ENCODE measurements at regions not wholly inside any gene's neighbourhood (a gene's known extent, or its start where the extent isn't known, plus 50 kb on each side); places are given as distances from the start of the nearest gene placed in this dataset.

- Histone ChIP-seq H3K9ac (replicated peaks; ENCODE audit: extremely low read depth, insufficient read depth, low read length) (no peak overlapping the region), H3K4me1 (ENCODE audit: control insufficient read depth, extremely low read depth, insufficient read depth, low read length) (no peaks in the 10 kb centered on the region), H3K27ac (ENCODE audit: insufficient read depth, low read depth, low read length) (no peak overlapping the region), H3K36me3 (ENCODE audit: control insufficient read depth in 2 of 2, extremely low read depth in 1 of 2, insufficient read depth in 2 of 2, low read length in 2 of 2) (no peaks in the 10 kb centered on the region), H3K27me3 (ENCODE audit: control insufficient read depth in 2 of 2, insufficient read depth in 2 of 2, low read length in 2 of 2) (no peaks in the 10 kb centered on the region), H2AFZ (ENCODE audit: low read depth, low read length) (no peak overlapping the region), H3K4me3 (replicated peaks in 1 of 3; ENCODE audit: insufficient read depth in 1 of 3, low read depth in 1 of 3, low read length in 3 of 3) (no peak overlapping the region), H3K9me1 (replicated peaks; ENCODE audit: control insufficient read depth, extremely low read depth, insufficient read depth, low read length) (no peaks in the 10 kb centered on the region), H3K9me3 (replicated peaks; ENCODE audit: control insufficient read depth, insufficient read depth, low read length) (no peaks in the 10 kb centered on the region), H4K20me1 (replicated peaks; ENCODE audit: control insufficient read depth, extremely low read depth, insufficient read depth, low read length) (no peaks in the 10 kb centered on the region), H3K4me2 (ENCODE audit: insufficient read depth, low read length) (no peak overlapping the region), H3K79me2 (ENCODE audit: control insufficient read depth, insufficient read depth, low read length) (no peaks in the 10 kb centered on the region)
- BruUV-seq (replicated peaks), result no TSS peak
- intact Hi-C loops (cut with micrococcal nuclease), result no loop called here
- TF ChIP-seq POLR2AphosphoS5 (IDR thresholded peaks at IDR 0.05; ENCODE audit: insufficient read depth, low read depth, low read length) (no peak), CTCF (IDR thresholded peaks at IDR 0.05; ENCODE audit: extremely low read depth in 1 of 2, insufficient read depth in 1 of 2, low read depth in 1 of 2, low read length in 2 of 2) (no peak), JUN (IDR thresholded peaks at IDR 0.05; ENCODE audit: borderline replicate concordance, insufficient read depth, insufficient read length, low read depth) (no peak), GATA2 (IDR thresholded peaks at IDR 0.05; ENCODE audit: insufficient read depth, insufficient read length, low read depth, low read length) (no peak), EZH2 (IDR thresholded peaks at IDR 0.05; ENCODE audit: borderline replicate concordance, low read depth, low read length, severe bottlenecking) (no peak)
- DNase-seq (ENCODE audit: low read depth, low spot score), result no peak
- dilution Hi-C loops (cut with MboI; ENCODE audit: extremely low pct_ligation_motif_present, low sequenced_read_pairs), result no loop called here
- CTCF ChIA-PET, result no interaction called here
- POLR2A ChIA-PET, result no interaction called here
- no peak for FAIRE-seq
Measured at GRCh38 chr4:3682236-3683076, 83.7 kb upstream of the ADRA2C start.

Measured in endothelial cell of umbilical vein (primary cell).